PC-3 (cell line): ENCODE measurements at regions not wholly inside any gene's neighbourhood (a gene's known extent, or its start where the extent isn't known, plus 50 kb on each side); places are given as distances from the start of the nearest gene placed in this dataset.

ENCODE experiments used
- ATAC-seq: fragments of 200-7000 bp; cut with Tn5 transposase; 2 replicates; pipeline ENCODE4 v1.9.1; 2020; ENCODE audit warnings: mild to moderate bottlenecking, moderate library complexity
- BruUV-seq: library from RNA; stranded (reverse); fragments of 400-500 nt; replicated peaks from 2 replicates; lab custom pipeline; 2021; lab: Mats Ljungman, UMichigan
- CTCF ChIA-PET: fragments of 300-600 bp; sonication (Branson Sonifier 250); formaldehyde crosslinking; loops from one replicate; lab custom pipeline; 2022; ENCODE audit warnings: antibody characterized with exemption; lab: Charles Lee
- POLR2A ChIA-PET: fragments of 300-600 bp; sonication (Branson Sonifier 250); formaldehyde crosslinking; loops from one replicate; lab custom pipeline; 2022; ENCODE audit warnings: antibody characterized with exemption; ENCODE audit not compliant: unreplicated experiment; lab: Charles Lee
- DNase-seq: peaks from one replicate; pipeline ENCODE4 v3.0.0-alpha.2; 2015
- H2AFZ ChIP-seq: fragments of 300-600 bp; sonication (generic); 2 replicates; pipeline ENCODE4 v1.6.0; 2016; ENCODE audit warnings: antibody characterized with exemption, low read length
- H3F3A ChIP-seq: fragments of 300-600 bp; sonication (generic); one replicate; pipeline ENCODE4 v1.6.0; 2017; ENCODE audit warnings: antibody characterized with exemption, low read length, control low read depth, mild to moderate bottlenecking; ENCODE audit not compliant: unreplicated experiment
- H3K27ac ChIP-seq: fragments of 300-600 bp; sonication (generic); 2 replicates; pipeline ENCODE4 v1.5.1; 2016; ENCODE audit warnings: mild to moderate bottlenecking, low read length
- H3K27me3 ChIP-seq: fragments of 300-600 bp; sonication (generic); 2 replicates; pipeline ENCODE4 v1.6.1; 2016; ENCODE audit warnings: low read length, mixed read lengths
- H3K36me3 ChIP-seq: fragments of 300-600 bp; sonication (generic); 2 replicates; pipeline ENCODE4 v1.6.1; 2016; ENCODE audit warnings: low read depth, mixed run types, low read length, mixed read lengths
- H3K4me1 ChIP-seq: fragments of 300-600 bp; sonication (generic); 2 replicates; pipeline ENCODE4 v1.5.1; 2016; ENCODE audit warnings: low read length; ENCODE audit not compliant: insufficient read depth
- H3K4me2 ChIP-seq: fragments of 300-600 bp; sonication (generic); 2 replicates; pipeline ENCODE4 v1.6.0; 2016; ENCODE audit warnings: low read length
- H3K4me3 ChIP-seq: fragments of 300-600 bp; sonication (generic); 2 replicates; pipeline ENCODE4 v1.5.1; 2016; ENCODE audit warnings: mild to moderate bottlenecking, low read length, mixed read lengths
- H3K79me2 ChIP-seq: fragments of 300-600 bp; sonication (generic); 2 replicates; pipeline ENCODE4 v1.6.1; 2017; ENCODE audit warnings: low read length, mixed read lengths
- H3K9ac ChIP-seq: fragments of 300-600 bp; sonication (generic); 2 replicates; pipeline ENCODE4 v1.6.0; 2016; ENCODE audit warnings: mild to moderate bottlenecking, low read length
- H3K9me2 ChIP-seq: fragments of 300-600 bp; sonication (generic); replicated peaks from 2 replicates; pipeline ENCODE4 v1.6.1; 2016; ENCODE audit warnings: mixed run types, low read length, mixed read lengths
- H3K9me3 ChIP-seq: fragments of 300-600 bp; sonication (generic); 2 replicates; pipeline ENCODE4 v1.6.1; 2016; ENCODE audit warnings: low read length, mixed read lengths
- H4K20me1 ChIP-seq: fragments of 300-600 bp; sonication (generic); 2 replicates; pipeline ENCODE4 v1.6.1; 2016; ENCODE audit warnings: low read length, mixed read lengths
- CTCF ChIP-seq: fragments of 300-600 bp; sonication (generic); conservative IDR thresholded peaks from 2 replicates; pipeline ENCODE4 v1.5.1; 2017; ENCODE audit warnings: antibody characterized with exemption, low read depth, mild to moderate bottlenecking, low read length
- EZH2 ChIP-seq: fragments of 300-600 bp; sonication (generic); IDR thresholded peaks from one replicate; pipeline ENCODE4 v1.6.1; 2017; ENCODE audit warnings: antibody characterized with exemption, mild to moderate bottlenecking, low read length; ENCODE audit not compliant: unreplicated experiment
- EZH2phosphoT487 ChIP-seq: fragments of 300-600 bp; sonication (generic); IDR thresholded peaks from 2 replicates; pipeline ENCODE4 v1.6.1; 2018; ENCODE audit warnings: mild to moderate bottlenecking, antibody characterized with exemption, low read length, borderline replicate concordance
- intact Hi-C: fragments of 100-400 bp; cut with micrococcal nuclease; formaldehyde crosslinking; loops from 2 replicates; pipeline ENCODE4 v1.9.0; 2023

- DNase-seq (no peak), ATAC-seq (no peak)
- H3K36me3 ChIP-seq, result no peaks in the 10 kb centered on the region
- no peak overlapping the region for H2AFZ ChIP-seq
- no peaks in the 10 kb centered on the region for H3K9me3 ChIP-seq
- intact Hi-C loops, result no loop called here
- no peak overlapping the region for H3K9ac ChIP-seq
- no peak for TF ChIP-seq EZH2phosphoT487
- TF ChIP-seq EZH2, result no peak
- no peak for TF ChIP-seq CTCF
- no peaks in the 10 kb centered on the region for H3K27me3 ChIP-seq
- H3F3A ChIP-seq, result no peaks in the 10 kb centered on the region
- no peaks in the 10 kb centered on the region for H3K79me2 ChIP-seq
- no peaks in the 10 kb centered on the region for H3K4me1 ChIP-seq
- ChIA-PET POLR2A (no interaction called here), CTCF (no interaction called here)
- no peak overlapping the region for H3K4me2 ChIP-seq
- no peak overlapping the region for H3K27ac ChIP-seq
- no peaks in the 10 kb centered on the region for H4K20me1 ChIP-seq
- no TSS peak for BruUV-seq
- no peaks in the 10 kb centered on the region for H3K9me2 ChIP-seq
- H3K4me3 ChIP-seq, result no peak overlapping the region
Measured at GRCh38 chr3:65083240-65083639, 395.4 kb upstream of the ADAMTS9 start.

- H3K27ac ChIP-seq, result no peak overlapping the region
- no peak for DNase-seq
- H3F3A ChIP-seq, result no peaks in the 10 kb centered on the region
- no peaks in the 10 kb centered on the region for H3K79me2 ChIP-seq
- no peak for ATAC-seq
- H3K9me2 ChIP-seq, result no peaks in the 10 kb centered on the region
- no peaks in the 10 kb centered on the region for H4K20me1 ChIP-seq
- no peak overlapping the region for H3K4me3 ChIP-seq
- H3K4me2 ChIP-seq, result no peak overlapping the region
- no peak overlapping the region for H2AFZ ChIP-seq
- no peaks in the 10 kb centered on the region for H3K36me3 ChIP-seq
- intact Hi-C loops, result no loop called here
- H3K9ac ChIP-seq, result no peak overlapping the region
- no peaks in the 10 kb centered on the region for H3K9me3 ChIP-seq
- CTCF ChIA-PET, result no interaction called here
- H3K27me3 ChIP-seq, result no peaks in the 10 kb centered on the region
- no peaks in the 10 kb centered on the region for H3K4me1 ChIP-seq
- BruUV-seq, result no TSS peak
- POLR2A ChIA-PET, result no interaction called here
- TF ChIP-seq EZH2phosphoT487, result no peak
- TF ChIP-seq CTCF, result no peak
- no peak for TF ChIP-seq EZH2
Measured at GRCh38 chr3:65081536-65081935, 393.7 kb upstream of the ADAMTS9 start.

GRCh38 chr3:65080432-65080831 is 392.6 kb upstream of the ADAMTS9 start:
- intact Hi-C loops, result no loop called here
- H3K9ac ChIP-seq, result no peak overlapping the region
- no peak for TF ChIP-seq EZH2
- no peak for TF ChIP-seq CTCF
- no peak for TF ChIP-seq EZH2phosphoT487
- no peaks in the 10 kb centered on the region for H3K9me3 ChIP-seq
- no peak overlapping the region for H3K27ac ChIP-seq
- H3K4me1 ChIP-seq, result no peaks in the 10 kb centered on the region
- DNase-seq, result no peak
- no peaks in the 10 kb centered on the region for H3K9me2 ChIP-seq
- H2AFZ ChIP-seq, result no peak overlapping the region
- BruUV-seq, result no TSS peak
- ChIA-PET POLR2A (no interaction called here), CTCF (no interaction called here)
- no peaks in the 10 kb centered on the region for H3K27me3 ChIP-seq
- no peaks in the 10 kb centered on the region for H3K36me3 ChIP-seq
- no peaks in the 10 kb centered on the region for H4K20me1 ChIP-seq
- no peaks in the 10 kb centered on the region for H3K79me2 ChIP-seq
- no peak for ATAC-seq
- no peaks in the 10 kb centered on the region for H3F3A ChIP-seq
- no peak overlapping the region for H3K4me2 ChIP-seq
- H3K4me3 ChIP-seq, result no peak overlapping the region
